Activated naive CD4-positive, alpha-beta T cell treated with anti-CD3 and anti-CD28 coated beads, Interleukin-2, amount 50 U/mL, for 24 hours (primary cell): ENCODE measurements at regions not wholly inside any gene's neighbourhood (a gene's known extent, or its start where the extent isn't known, plus 50 kb on each side); places are given as distances from the start of the nearest gene placed in this dataset.
"Not testable (repeated sequence)": the region's sequence is repeated elsewhere in the genome, so short reads cannot be mapped to it uniquely, and the experiment has no call there.

ENCODE experiments used
- H3K27ac Mint-ChIP-seq: one replicate; pipeline ENCODE4 v1.8.0; 2021; ENCODE audit warnings: mild to moderate bottlenecking, mixed read lengths
- H3K27me3 Mint-ChIP-seq: one replicate; pipeline ENCODE4 v1.8.0; 2021; ENCODE audit warnings: mixed read lengths
- H3K36me3 Mint-ChIP-seq: one replicate; pipeline ENCODE4 v1.8.0; 2021; ENCODE audit warnings: mixed read lengths
- H3K4me1 Mint-ChIP-seq: one replicate; pipeline ENCODE4 v1.8.0; 2021; ENCODE audit warnings: mixed read lengths
- H3K4me3 Mint-ChIP-seq: one replicate; pipeline ENCODE4 v1.8.0; 2021; ENCODE audit warnings: mild to moderate bottlenecking, mixed read lengths
- H3K9me3 Mint-ChIP-seq: one replicate; pipeline ENCODE4 v1.8.0; 2021; ENCODE audit warnings: mixed read lengths

DNA sequence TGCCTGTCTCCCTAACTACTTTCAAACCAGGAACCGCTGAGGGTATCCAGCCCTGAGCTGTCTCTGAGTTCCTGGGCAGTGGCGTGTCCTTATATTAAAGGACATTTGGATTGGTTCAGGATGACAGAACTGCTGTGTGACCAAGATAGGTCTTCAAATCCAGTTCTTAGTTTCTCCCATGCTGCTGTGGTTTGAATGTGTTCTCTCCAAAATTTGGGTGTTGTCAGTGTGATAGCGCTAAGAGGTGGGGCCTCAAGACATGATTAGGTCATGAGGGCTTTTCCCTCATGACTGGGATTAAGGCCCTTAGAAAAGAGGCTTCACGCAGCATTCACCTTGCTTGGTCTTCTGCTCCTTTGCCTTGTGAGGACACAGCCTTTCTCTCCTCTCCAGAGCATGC, 376.5 kb upstream of the TPM1 start:
- H3K4me1 Mint-ChIP-seq, result no peaks in the 10 kb centered on the region
- H3K4me3 Mint-ChIP-seq, result no peak overlapping the region
- H3K9me3 Mint-ChIP-seq, result no peaks in the 10 kb centered on the region
- H3K27ac Mint-ChIP-seq, result no peak overlapping the region
- no peaks in the 10 kb centered on the region for H3K36me3 Mint-ChIP-seq
- H3K27me3 Mint-ChIP-seq, result no peaks in the 10 kb centered on the region

DNA sequence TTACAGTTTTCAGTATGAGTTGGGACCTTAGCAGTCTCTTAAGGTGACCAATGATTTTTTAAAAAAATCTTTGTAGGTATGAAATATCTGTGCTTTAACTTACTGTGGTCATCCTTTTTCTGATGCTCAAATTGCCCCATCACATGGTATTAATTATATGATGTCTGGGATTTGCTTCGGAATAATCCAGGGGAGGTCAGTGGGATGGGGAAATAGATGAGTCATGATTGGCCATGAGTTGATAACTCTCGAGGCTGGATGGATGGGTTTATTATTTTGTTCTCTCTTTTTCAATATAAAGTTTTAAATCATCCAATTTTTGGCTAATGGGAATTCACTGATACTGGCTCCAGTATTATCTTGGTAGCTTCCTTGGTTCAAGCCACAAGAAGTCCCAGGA, 370.3 kb upstream of the TPM1 start:
- H3K4me1 Mint-ChIP-seq, result no peaks in the 10 kb centered on the region
- H3K4me3 Mint-ChIP-seq, result no peak overlapping the region
- H3K9me3 Mint-ChIP-seq, result no peaks in the 10 kb centered on the region
- peaks cover 6% of the 10 kb centered on the region for H3K27me3 Mint-ChIP-seq
- H3K27ac Mint-ChIP-seq, result no peak overlapping the region
- H3K36me3 Mint-ChIP-seq, result no peaks in the 10 kb centered on the region

DNA sequence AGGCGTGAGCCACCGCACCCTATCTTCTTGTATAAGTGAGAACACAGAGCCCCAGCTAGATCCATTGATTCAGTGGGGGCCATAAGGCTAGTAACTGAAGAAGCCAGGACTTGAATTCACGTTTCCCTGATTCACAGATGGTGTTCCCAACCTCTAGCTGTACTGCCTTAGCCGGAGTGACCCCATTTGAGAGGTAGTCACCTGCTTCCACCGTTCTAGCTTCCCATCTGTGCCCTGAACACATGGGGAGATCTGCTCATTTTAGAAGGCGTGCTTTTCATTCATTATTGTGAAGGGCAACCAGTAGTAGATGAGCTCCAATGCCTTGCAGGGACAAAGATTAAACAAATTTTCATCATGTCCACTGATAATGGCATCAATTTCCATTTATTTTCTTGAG, 365.7 kb upstream of the TPM1 start:
- Mint-ChIP-seq H3K27me3 (peaks cover 15% of the 10 kb centered on the region), H3K36me3 (no peaks in the 10 kb centered on the region), H3K9me3 (no peaks in the 10 kb centered on the region), H3K4me3 (no peak overlapping the region), H3K27ac (no peak overlapping the region), H3K4me1 (no peaks in the 10 kb centered on the region)

DNA sequence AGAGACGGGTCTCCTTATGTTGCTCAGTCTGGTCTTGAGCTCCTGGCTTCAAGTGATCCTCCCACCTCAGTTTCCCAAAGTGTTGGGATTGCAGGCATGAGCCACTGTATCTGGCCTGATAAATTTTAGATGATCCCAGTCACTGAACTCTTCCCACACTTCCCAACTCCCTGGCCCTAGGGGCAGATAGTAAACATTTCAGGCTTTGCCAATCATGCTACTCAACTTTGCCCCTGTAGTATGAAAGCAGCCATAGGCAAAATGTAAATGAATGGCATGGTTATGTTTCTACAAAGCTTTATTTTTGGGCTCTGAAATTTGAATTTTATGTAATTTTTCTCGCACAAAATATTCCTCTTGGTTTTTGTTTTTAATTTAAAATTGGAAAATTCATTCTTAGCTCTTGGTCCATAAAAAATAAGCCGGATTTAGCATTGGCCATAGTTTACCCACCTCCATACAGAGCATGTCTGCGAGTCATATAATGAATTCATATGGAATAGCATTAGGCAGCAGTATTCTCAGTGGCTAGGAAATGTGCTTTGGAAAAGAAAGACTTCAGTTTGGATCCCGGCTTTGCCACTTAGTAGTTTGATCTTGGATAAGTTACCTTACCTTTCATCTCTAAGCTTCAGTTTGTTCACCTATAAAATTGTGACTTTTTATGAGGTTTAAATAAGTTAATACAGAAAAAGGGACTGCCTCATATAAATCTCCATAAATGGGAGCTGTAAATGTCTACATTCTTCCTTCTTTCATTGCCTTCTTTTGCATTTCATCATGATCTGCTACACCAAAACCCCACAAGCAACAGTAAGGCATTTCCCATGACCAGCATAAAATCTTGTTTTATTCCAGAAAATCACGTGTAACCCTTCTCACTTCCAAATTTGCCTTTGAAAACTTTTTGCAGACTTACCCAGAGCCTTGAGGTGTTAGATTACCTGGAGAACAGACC, 360.3 kb upstream of the TPM1 start:
- H3K4me3 Mint-ChIP-seq, result no peak overlapping the region
- no peaks in the 10 kb centered on the region for H3K36me3 Mint-ChIP-seq
- H3K4me1 Mint-ChIP-seq, result no peaks in the 10 kb centered on the region
- H3K27ac Mint-ChIP-seq, result no peak overlapping the region
- H3K9me3 Mint-ChIP-seq, result no peaks in the 10 kb centered on the region
- H3K27me3 Mint-ChIP-seq, result peaks cover 9% of the 10 kb centered on the region

DNA sequence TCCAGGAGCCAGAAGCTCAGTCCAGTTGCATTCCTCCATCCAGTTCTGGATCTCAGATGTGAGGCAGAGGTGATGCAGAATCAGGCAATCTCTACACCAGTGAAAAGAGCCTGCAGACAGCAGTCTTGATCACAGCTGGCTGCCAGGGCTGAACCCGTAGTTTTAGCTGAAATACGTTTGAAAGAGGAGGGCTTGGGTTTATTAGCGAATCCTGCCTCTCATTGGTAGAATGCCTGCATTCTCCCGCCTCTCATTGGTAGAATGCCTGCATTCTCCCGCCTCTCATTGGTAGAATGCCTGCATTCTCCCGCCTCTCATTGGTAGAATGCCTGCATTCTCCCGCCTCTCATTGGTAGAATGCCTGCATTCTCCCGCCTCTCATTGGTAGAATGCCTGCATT, 359.4 kb upstream of the TPM1 start:
- not testable (repeated sequence) for H3K4me1 Mint-ChIP-seq, H3K27ac Mint-ChIP-seq, H3K9me3 Mint-ChIP-seq, H3K27me3 Mint-ChIP-seq, H3K36me3 Mint-ChIP-seq, H3K4me3 Mint-ChIP-seq

DNA sequence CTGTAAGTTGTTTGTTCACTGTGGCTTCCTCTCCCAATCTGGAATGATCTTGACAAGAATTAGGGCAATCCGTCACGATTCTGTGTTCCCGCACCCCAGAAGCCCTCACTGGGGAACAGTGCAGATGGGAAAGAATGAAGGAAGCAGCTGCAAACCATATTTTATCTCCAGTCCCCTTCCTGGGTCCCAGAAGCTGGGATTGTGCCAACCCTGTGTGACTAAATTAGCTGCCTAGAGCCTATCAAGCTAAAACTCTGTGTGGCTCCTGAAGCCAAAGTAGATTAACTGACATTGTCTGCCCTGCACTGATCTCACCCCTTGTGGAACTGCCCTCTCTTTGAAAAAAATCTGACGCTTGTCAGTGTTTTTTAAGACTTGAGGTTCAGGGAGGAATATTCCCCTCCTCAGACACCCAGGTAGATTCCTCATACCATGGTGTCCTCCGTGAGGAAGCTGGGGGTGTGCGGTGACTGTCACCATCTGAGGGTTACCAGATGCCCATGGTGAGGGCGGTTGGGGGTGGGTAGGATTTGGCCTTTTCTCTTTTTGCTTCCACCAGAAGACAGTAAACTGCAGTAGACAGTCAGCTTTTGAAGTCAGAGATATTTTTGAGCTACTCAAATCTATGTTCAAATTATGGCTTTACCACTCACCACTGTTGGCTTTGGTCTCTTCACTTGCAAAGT, 358.3 kb upstream of the TPM1 start:
- Mint-ChIP-seq H3K4me3 (no peak overlapping the region), H3K27me3 (peaks cover 9% of the 10 kb centered on the region), H3K9me3 (no peaks in the 10 kb centered on the region), H3K4me1 (no peaks in the 10 kb centered on the region), H3K27ac (no peak overlapping the region), H3K36me3 (no peaks in the 10 kb centered on the region)

DNA sequence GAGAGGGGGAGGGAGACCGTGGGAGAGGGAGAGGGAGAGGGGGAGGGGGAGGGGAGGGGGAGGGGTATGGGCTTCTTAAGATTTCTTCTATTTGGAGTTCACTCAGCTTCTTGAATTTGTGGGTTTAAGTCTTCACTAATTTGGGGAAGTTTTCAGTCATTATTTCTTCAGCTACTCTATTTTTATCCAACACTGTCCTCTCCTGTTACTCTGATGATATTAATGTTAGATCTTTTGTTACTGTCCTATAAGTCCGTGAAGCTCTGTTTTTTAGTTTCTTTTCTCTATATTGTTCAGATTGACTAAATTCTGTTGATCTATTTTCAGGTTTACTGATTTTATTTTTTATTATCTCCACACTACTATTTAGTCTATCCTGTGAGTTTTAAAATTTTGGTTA, 351.5 kb upstream of the TPM1 start:
- H3K27me3 Mint-ChIP-seq, result peaks cover 3% of the 10 kb centered on the region
- H3K4me1 Mint-ChIP-seq, result no peaks in the 10 kb centered on the region
- no peak overlapping the region for H3K4me3 Mint-ChIP-seq
- H3K27ac Mint-ChIP-seq, result no peak overlapping the region
- no peaks in the 10 kb centered on the region for H3K9me3 Mint-ChIP-seq
- no peaks in the 10 kb centered on the region for H3K36me3 Mint-ChIP-seq

DNA sequence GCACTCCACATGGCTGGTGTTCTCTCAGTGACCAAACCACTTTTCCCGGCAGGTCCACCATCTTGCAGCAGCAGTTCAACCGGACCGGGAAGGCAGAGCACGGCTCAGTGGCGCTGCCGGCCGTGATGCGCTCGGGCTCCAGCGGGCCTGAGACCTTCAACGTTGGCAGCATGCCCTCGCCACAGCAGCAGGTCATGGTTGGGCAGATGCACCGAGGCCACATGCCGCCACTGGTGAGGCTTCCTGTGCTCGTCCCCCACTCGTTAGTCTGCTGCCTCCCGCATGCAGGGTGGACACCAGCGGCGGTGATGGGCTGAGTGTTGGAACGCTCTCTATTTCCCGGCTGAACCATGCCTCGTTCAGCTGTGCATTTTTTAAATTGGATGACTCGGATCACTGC, 344.9 kb upstream of the TPM1 start:
- H3K4me3 Mint-ChIP-seq, result no peak overlapping the region
- H3K36me3 Mint-ChIP-seq, result no peaks in the 10 kb centered on the region
- no peaks in the 10 kb centered on the region for H3K4me1 Mint-ChIP-seq
- no peaks in the 10 kb centered on the region for H3K27me3 Mint-ChIP-seq
- H3K9me3 Mint-ChIP-seq, result no peaks in the 10 kb centered on the region
- H3K27ac Mint-ChIP-seq, result no peak overlapping the region

DNA sequence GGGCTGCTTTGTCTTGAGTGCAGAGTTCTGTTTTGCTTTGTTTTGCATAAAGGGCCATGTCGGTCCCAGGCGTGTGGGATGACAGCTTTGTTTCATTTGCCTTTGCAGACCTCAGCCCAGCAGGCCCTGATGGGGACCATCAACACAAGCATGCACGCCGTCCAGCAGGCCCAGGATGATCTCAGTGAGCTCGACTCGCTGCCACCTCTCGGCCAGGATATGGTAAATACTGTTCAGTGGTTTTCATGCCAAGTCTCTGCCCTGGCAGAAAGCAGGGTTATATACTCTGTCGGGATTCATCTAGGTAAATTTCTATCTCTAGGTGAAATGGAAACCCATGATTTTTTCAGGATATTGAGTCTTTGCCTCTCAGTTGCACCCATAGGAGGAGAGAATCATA, 343.9 kb upstream of the TPM1 start:
- Mint-ChIP-seq H3K9me3 (no peaks in the 10 kb centered on the region), H3K4me1 (no peaks in the 10 kb centered on the region), H3K27ac (no peak overlapping the region), H3K36me3 (no peaks in the 10 kb centered on the region), H3K4me3 (no peak overlapping the region), H3K27me3 (no peaks in the 10 kb centered on the region)

DNA sequence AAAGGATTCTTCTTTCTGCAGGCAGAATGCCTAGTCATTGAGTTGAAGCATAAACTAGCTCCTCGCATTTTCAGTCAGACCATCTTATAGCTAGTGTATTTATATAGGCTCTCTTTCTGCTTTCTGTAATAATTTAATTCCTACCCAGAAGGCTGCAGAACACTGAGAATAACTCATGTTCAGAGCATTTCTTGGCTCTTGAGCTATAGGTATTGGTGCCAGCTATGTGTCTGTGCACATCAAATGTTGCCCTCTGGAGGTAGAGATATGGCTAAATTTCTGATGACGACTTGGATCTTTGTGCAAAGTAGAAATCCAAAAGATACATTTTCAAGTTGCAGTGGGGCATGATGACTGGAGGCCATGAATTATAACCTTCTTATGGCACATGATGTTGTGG, 336.2 kb upstream of the TPM1 start:
- no peaks in the 10 kb centered on the region for H3K4me1 Mint-ChIP-seq
- H3K4me3 Mint-ChIP-seq, result no peak overlapping the region
- H3K27me3 Mint-ChIP-seq, result no peaks in the 10 kb centered on the region
- H3K9me3 Mint-ChIP-seq, result no peaks in the 10 kb centered on the region
- no peaks in the 10 kb centered on the region for H3K36me3 Mint-ChIP-seq
- H3K27ac Mint-ChIP-seq, result no peak overlapping the region

DNA sequence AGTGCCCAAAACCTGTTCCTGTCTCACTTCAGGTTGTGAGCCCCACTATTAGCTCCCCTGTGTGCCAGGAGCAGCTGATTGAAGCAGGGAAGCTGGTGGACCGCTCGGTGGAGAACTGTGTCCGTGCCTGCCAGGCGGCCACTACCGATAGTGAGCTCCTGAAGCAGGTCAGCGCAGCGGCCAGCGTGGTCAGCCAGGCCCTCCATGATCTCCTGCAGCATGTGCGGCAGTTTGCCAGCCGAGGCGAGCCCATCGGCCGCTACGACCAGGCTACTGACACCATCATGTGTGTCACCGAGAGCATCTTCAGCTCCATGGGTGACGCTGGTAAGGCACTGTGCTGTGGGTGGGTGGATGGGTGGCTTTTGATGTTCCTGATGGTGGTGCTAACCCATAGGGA, 334.1 kb upstream of the TPM1 start:
- Mint-ChIP-seq H3K36me3 (no peaks in the 10 kb centered on the region), H3K4me3 (no peak overlapping the region), H3K9me3 (no peaks in the 10 kb centered on the region), H3K27me3 (no peaks in the 10 kb centered on the region), H3K27ac (no peak overlapping the region), H3K4me1 (no peaks in the 10 kb centered on the region)

DNA sequence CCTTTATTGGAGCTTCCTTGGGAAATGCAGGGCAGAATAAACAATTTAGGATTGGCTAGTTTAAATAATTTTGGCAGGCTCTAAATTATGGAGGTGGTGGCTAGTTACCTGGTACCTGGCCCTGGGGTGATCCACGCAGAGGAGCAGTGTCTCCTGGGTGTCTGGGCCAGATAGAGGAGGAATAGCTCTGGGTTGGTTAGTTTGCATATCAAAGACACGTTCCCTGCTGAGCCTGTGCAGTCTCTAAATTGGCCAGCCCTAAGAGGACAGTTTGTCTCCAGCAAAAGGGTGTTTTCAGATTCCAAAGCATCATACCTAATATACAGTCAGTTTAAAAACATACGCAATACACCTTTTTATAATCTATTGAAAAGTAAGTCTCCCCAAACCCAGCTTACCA, 333.3 kb upstream of the TPM1 start:
- Mint-ChIP-seq H3K36me3 (no peaks in the 10 kb centered on the region), H3K27me3 (no peaks in the 10 kb centered on the region), H3K4me1 (no peaks in the 10 kb centered on the region), H3K9me3 (no peaks in the 10 kb centered on the region), H3K4me3 (no peak overlapping the region), H3K27ac (no peak overlapping the region)

DNA sequence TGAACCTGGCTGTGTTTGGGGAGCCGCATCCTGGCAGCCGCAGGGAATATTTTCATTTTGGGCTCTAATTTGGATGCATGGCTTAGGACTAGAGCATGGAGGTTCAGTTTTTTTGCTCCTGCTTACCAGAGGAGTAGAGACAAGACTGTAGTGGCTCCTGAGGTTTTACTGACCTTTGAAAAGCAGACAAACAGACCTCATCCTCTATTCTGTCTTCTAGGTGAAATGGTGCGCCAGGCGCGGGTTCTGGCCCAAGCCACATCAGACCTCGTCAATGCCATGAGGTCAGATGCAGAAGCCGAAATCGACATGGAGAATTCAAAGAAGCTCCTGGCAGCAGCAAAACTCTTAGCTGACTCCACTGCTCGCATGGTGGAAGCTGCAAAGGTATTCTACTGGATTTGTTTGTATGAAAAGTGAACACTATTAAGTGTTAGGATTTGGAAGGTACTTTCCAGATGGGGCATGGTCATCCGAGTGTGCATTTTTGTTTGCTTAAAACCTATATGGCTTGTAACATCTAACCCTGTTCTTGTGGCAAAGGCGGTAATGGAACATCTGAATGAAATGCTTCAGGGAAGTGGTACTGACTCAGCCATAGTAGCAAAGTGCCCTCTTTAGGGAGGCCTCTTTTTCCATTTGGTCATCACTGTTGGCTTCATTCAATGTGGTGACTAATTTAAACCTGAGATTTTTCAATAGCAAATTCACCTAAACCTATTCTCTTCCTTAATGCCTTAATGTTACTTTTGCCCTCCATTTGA, 330.7 kb upstream of the TPM1 start:
- no peaks in the 10 kb centered on the region for H3K4me1 Mint-ChIP-seq
- peak overlapping the region; percentile 68 for H3K27ac Mint-ChIP-seq
- no peaks in the 10 kb centered on the region for H3K36me3 Mint-ChIP-seq
- H3K9me3 Mint-ChIP-seq, result no peaks in the 10 kb centered on the region
- peak overlapping the region; percentile 15 for H3K4me3 Mint-ChIP-seq
- H3K27me3 Mint-ChIP-seq, result no peaks in the 10 kb centered on the region

DNA sequence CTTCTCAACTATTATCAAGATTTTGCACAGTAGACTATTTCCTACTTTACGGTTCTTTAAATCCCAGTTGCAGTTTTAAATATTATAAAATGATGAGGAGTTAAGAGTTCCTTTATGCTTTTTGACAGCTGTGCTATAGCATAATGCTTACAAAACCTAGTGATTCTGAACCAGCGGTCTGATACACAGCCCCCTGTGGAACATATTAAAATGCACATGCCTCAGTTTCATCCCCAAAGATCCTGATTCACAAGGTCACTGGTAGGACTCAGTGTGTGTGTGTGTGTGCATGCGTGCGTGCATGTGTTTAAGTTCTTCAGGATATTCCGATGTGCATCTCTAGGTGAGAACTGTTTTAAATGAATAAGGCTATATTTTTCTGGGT, 330.1 kb upstream of the TPM1 start:
- Mint-ChIP-seq H3K27ac (peak overlapping the region; percentile 56), H3K27me3 (no peaks in the 10 kb centered on the region), H3K9me3 (no peaks in the 10 kb centered on the region), H3K4me3 (no peak overlapping the region), H3K4me1 (no peaks in the 10 kb centered on the region), H3K36me3 (no peaks in the 10 kb centered on the region)

DNA sequence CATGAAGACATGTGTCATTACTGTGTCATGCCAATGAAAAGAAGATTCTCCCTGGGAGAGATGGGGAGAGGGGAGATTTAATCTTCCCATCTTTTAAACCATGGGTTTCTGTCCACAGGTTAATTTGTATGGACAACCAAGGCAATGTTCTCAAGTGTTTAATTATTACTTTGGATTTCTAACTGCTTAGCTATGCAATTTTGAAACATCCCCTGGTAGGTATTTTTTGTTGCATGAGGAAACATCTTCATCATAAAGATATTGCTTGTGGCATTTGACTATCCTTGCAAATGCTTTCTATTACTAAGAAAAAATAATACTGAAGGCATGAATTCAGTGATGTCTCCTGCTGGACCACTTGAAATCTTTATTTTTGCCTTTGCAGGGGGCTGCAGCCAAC, 326.6 kb upstream of the TPM1 start:
- Mint-ChIP-seq H3K4me3 (no peak overlapping the region), H3K27ac (no peak overlapping the region), H3K27me3 (no peaks in the 10 kb centered on the region), H3K9me3 (no peaks in the 10 kb centered on the region), H3K36me3 (no peaks in the 10 kb centered on the region), H3K4me1 (no peaks in the 10 kb centered on the region)

DNA sequence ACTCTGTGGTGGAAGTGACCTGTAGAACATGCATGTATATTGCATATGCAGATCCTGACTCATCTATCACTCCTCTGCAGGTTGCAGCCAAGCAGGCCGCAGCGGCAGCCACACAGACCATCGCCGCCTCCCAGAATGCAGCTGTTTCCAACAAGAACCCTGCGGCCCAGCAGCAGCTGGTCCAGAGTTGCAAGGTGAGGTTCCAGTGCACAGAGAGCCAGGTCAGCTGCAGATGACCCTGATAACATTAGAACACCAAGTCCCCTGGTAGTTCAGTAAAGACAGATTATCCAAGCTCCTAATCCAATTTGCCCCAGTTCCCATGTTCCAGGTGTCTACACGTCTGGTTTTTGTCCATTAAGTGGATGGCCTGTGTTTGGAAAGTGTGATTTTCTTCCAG, 325.1 kb upstream of the TPM1 start:
- Mint-ChIP-seq H3K27ac (no peak overlapping the region), H3K9me3 (no peaks in the 10 kb centered on the region), H3K4me1 (no peaks in the 10 kb centered on the region), H3K4me3 (no peak overlapping the region), H3K36me3 (no peaks in the 10 kb centered on the region), H3K27me3 (no peaks in the 10 kb centered on the region)
